ENCODE measurements at regions not wholly inside any gene's neighbourhood (a gene's known extent, or its start where the extent isn't known, plus 50 kb on each side); places are given as distances from the start of the nearest gene placed in this dataset.
"Not testable (repeated sequence)": the region's sequence is repeated elsewhere in the genome, so short reads cannot be mapped to it uniquely, and the experiment has no call there.

GRCh38 chr9:21533597-21533996, 51.5 kb upstream of the IFNE start:
- Mint-ChIP-seq H3K27me3 (peaks cover 0 to 1% (median 0%) of the 10 kb centered on the region in 5 donors), H3K4me3 (no peak overlapping the region), H3K4me1 (peaks cover 0 to 3% (median 1%) of the 10 kb centered on the region in 4 donors), H3K27ac (no peak overlapping the region), H3K9me3 (no peaks in the 10 kb centered on the region), H3K36me3 (peaks cover 6 to 16% (median 7%) of the 10 kb centered on the region in 3 donors)
- POLR2A ChIA-PET: no interaction called here
- ATAC-seq (no peak), DNase-seq (no peak)

GRCh38 chr9:21535396-21535795, 53.3 kb upstream of the IFNE start:
- POLR2A ChIA-PET: no interaction called here
- H3K27ac Mint-ChIP-seq: no peak overlapping the region
- H3K4me3 Mint-ChIP-seq: no peak overlapping the region
- H3K9me3 Mint-ChIP-seq: peaks cover 0 to 3% (median 0%) of the 10 kb centered on the region in 9 donors
- H3K27me3 Mint-ChIP-seq: peaks cover 0 to 1% (median 0%) of the 10 kb centered on the region in 5 donors
- no peak for DNase-seq
- H3K4me1 Mint-ChIP-seq: peaks cover 0 to 3% (median 0%) of the 10 kb centered on the region in 4 donors
- H3K36me3 Mint-ChIP-seq: peaks cover 0 to 7% (median 3%) of the 10 kb centered on the region in 3 donors
- ATAC-seq: no peak

- POLR2A ChIA-PET: no interaction called here
- ATAC-seq (no peak), DNase-seq (no peak)
- peaks cover 0 to 5% (median under 1%) of the 10 kb centered on the region in 4 donors for H3K4me1 Mint-ChIP-seq
- no peaks in the 10 kb centered on the region for H3K27me3 Mint-ChIP-seq
- no peak overlapping the region for H3K4me3 Mint-ChIP-seq
- H3K9me3 Mint-ChIP-seq: peaks cover 0 to 9% (median 3%) of the 10 kb centered on the region in 9 donors
- peaks cover 0 to 8% (median 5%) of the 10 kb centered on the region in 3 donors for H3K36me3 Mint-ChIP-seq
- no peak overlapping the region for H3K27ac Mint-ChIP-seq
Observed at GRCh38 chr9:21542787-21543186, 60.7 kb upstream of the IFNE start.

GRCh38 chr9:21543187-21543586, 61.1 kb upstream of the IFNE start:
- no peak for DNase-seq
- ATAC-seq: no peak
- Mint-ChIP-seq H3K9me3 (peaks cover 0 to 9% (median 3%) of the 10 kb centered on the region in 9 donors), H3K4me3 (no peak overlapping the region), H3K27ac (no peak overlapping the region), H3K27me3 (no peaks in the 10 kb centered on the region), H3K36me3 (peaks cover 0 to 8% (median 5%) of the 10 kb centered on the region in 3 donors), H3K4me1 (peaks cover 0 to 7% (median under 1%) of the 10 kb centered on the region in 4 donors)
- POLR2A ChIA-PET: no interaction called here

- ATAC-seq, H3K4me3 Mint-ChIP-seq, H3K27ac Mint-ChIP-seq, DNase-seq, H3K9me3 Mint-ChIP-seq, H3K27me3 Mint-ChIP-seq, H3K4me1 Mint-ChIP-seq, POLR2A ChIA-PET: not testable (repeated sequence)
- H3K36me3 Mint-ChIP-seq: peaks cover 0 to 11% (median 5%) of the 10 kb centered on the region in 3 donors
Observed at GRCh38 chr9:21543816-21544215, 61.7 kb upstream of the IFNE start.

- H3K9me3 Mint-ChIP-seq: peaks cover 0 to 9% (median 2%) of the 10 kb centered on the region in 9 donors
- peaks cover 3 to 25% (median 15%) of the 10 kb centered on the region in 4 donors for H3K4me1 Mint-ChIP-seq
- no peak for ATAC-seq
- H3K27ac Mint-ChIP-seq: no peak overlapping the region
- H3K27me3 Mint-ChIP-seq: peaks cover 0 to 3% (median 0%) of the 10 kb centered on the region in 5 donors
- no peak overlapping the region for H3K4me3 Mint-ChIP-seq
- H3K36me3 Mint-ChIP-seq: peaks cover 0 to 11% (median 5%) of the 10 kb centered on the region in 3 donors
- POLR2A ChIA-PET: no interaction called here
- no peak for DNase-seq
Observed at GRCh38 chr9:21546949-21547348, 64.8 kb upstream of the IFNE start.

GRCh38 chr9:21549251-21549765, 67.2 kb upstream of the IFNE start:
- DNase-seq (no peak), ATAC-seq (no peak)
- Mint-ChIP-seq H3K4me3 (no peak overlapping the region), H3K9me3 (peaks cover 0 to 5% (median 1%) of the 10 kb centered on the region in 9 donors), H3K27ac (peak overlapping the region in 1 of 10 donors; percentile 31), H3K36me3 (peaks cover 0 to 7% (median 0%) of the 10 kb centered on the region in 3 donors), H3K27me3 (peaks cover 0 to 12% (median 0%) of the 10 kb centered on the region in 5 donors), H3K4me1 (peaks cover 4 to 26% (median 19%) of the 10 kb centered on the region in 4 donors)
- POLR2A ChIA-PET: no interaction called here

GRCh38 chr9:21549890-21550289, 67.8 kb upstream of the IFNE start:
- ATAC-seq (no peak), DNase-seq (no peak)
- H3K27ac Mint-ChIP-seq: no peak overlapping the region
- no peaks in the 10 kb centered on the region for H3K9me3 Mint-ChIP-seq
- POLR2A ChIA-PET: interaction anchor here (0.6 kb wide), 1 partner anchor 29 kb away, joined by 3 read pairs; no protein-coding TSS in a partner anchor
- H3K27me3 Mint-ChIP-seq: peaks cover 0 to 13% (median 0%) of the 10 kb centered on the region in 5 donors
- H3K36me3 Mint-ChIP-seq: peaks cover 0 to 3% (median 0%) of the 10 kb centered on the region in 3 donors
- no peak overlapping the region for H3K4me3 Mint-ChIP-seq
- peaks cover 4 to 29% (median 19%) of the 10 kb centered on the region in 4 donors for H3K4me1 Mint-ChIP-seq

- ATAC-seq (no peak), DNase-seq (no peak)
- H3K27me3 Mint-ChIP-seq: peaks cover 0 to 17% (median under 1%) of the 10 kb centered on the region in 5 donors
- POLR2A ChIA-PET: interaction anchor here (0.6 kb wide), 1 partner anchor 29 kb away, joined by 3 read pairs; no protein-coding TSS in a partner anchor
- H3K4me1 Mint-ChIP-seq: peaks cover 4 to 30% (median 19%) of the 10 kb centered on the region in 4 donors
- peak overlapping the region in 2 of 10 donors; percentile 4 to 11 for H3K27ac Mint-ChIP-seq
- H3K4me3 Mint-ChIP-seq: peak overlapping the region in 3 of 10 donors; percentile 25 to 50 (median 28)
- peaks cover 0 to 3% (median 0%) of the 10 kb centered on the region in 3 donors for H3K36me3 Mint-ChIP-seq
- no peaks in the 10 kb centered on the region for H3K9me3 Mint-ChIP-seq
Observed at GRCh38 chr9:21550392-21550791, 68.3 kb upstream of the IFNE start.

GRCh38 chr9:21551401-21551800, 69.3 kb upstream of the IFNE start:
- H3K36me3 Mint-ChIP-seq: peaks cover 0 to 7% (median 0%) of the 10 kb centered on the region in 3 donors
- ATAC-seq (no peak), DNase-seq (no peak)
- peaks cover 4 to 37% (median 20%) of the 10 kb centered on the region in 4 donors for H3K4me1 Mint-ChIP-seq
- POLR2A ChIA-PET: no interaction called here
- no peak overlapping the region for H3K4me3 Mint-ChIP-seq
- no peaks in the 10 kb centered on the region for H3K9me3 Mint-ChIP-seq
- peaks cover 0 to 23% (median 2%) of the 10 kb centered on the region in 5 donors for H3K27me3 Mint-ChIP-seq
- peak overlapping the region in 2 of 10 donors; percentile 17 to 18 for H3K27ac Mint-ChIP-seq

- Mint-ChIP-seq H3K36me3 (peaks cover 0 to 7% (median 0%) of the 10 kb centered on the region in 3 donors), H3K9me3 (no peaks in the 10 kb centered on the region), H3K27me3 (peaks cover 0 to 32% (median 6%) of the 10 kb centered on the region in 5 donors), H3K4me3 (no peak overlapping the region), H3K4me1 (peaks cover 5 to 40% (median 20%) of the 10 kb centered on the region in 4 donors), H3K27ac (peak overlapping the region in 1 of 10 donors; percentile 50)
- no peak for DNase-seq
- no peak for ATAC-seq
- POLR2A ChIA-PET: no interaction called here
Observed at GRCh38 chr9:21552244-21553170, 70.4 kb upstream of the IFNE start.

- peaks cover 0 to 40% (median 6%) of the 10 kb centered on the region in 5 donors for H3K27me3 Mint-ChIP-seq
- H3K4me1 Mint-ChIP-seq: peaks cover 5 to 42% (median 25%) of the 10 kb centered on the region in 4 donors
- no peak for ATAC-seq
- no peak for DNase-seq
- H3K9me3 Mint-ChIP-seq: no peaks in the 10 kb centered on the region
- H3K4me3 Mint-ChIP-seq: no peak overlapping the region
- H3K36me3 Mint-ChIP-seq: peaks cover 0 to 7% (median 0%) of the 10 kb centered on the region in 3 donors
- POLR2A ChIA-PET: no interaction called here
- no peak overlapping the region for H3K27ac Mint-ChIP-seq
Observed at GRCh38 chr9:21553441-21553840, 71.3 kb upstream of the IFNE start.

GRCh38 chr9:21554813-21555212, 72.7 kb upstream of the IFNE start:
- Mint-ChIP-seq H3K27me3 (peaks cover 0 to 43% (median 6%) of the 10 kb centered on the region in 5 donors), H3K36me3 (peaks cover 0 to 6% (median 4%) of the 10 kb centered on the region in 3 donors), H3K27ac (no peak overlapping the region), H3K4me1 (peaks cover 5 to 46% (median 31%) of the 10 kb centered on the region in 4 donors), H3K9me3 (no peaks in the 10 kb centered on the region), H3K4me3 (no peak overlapping the region)
- ATAC-seq: no peak
- no peak for DNase-seq
- POLR2A ChIA-PET: no interaction called here
